ENCODE measurements at regions not wholly inside any gene's neighbourhood (a gene's known extent, or its start where the extent isn't known, plus 50 kb on each side); places are given as distances from the start of the nearest gene placed in this dataset.

GRCh38 chr2:5953525-5953924 lies 261.3 kb downstream of the SOX11 start:
- H3K36me3 ChIP-seq (ENCODE audit: control insufficient read depth, insufficient read depth, low read length), result no peaks in the 10 kb centered on the region
- TF ChIP-seq, protein P1, sequence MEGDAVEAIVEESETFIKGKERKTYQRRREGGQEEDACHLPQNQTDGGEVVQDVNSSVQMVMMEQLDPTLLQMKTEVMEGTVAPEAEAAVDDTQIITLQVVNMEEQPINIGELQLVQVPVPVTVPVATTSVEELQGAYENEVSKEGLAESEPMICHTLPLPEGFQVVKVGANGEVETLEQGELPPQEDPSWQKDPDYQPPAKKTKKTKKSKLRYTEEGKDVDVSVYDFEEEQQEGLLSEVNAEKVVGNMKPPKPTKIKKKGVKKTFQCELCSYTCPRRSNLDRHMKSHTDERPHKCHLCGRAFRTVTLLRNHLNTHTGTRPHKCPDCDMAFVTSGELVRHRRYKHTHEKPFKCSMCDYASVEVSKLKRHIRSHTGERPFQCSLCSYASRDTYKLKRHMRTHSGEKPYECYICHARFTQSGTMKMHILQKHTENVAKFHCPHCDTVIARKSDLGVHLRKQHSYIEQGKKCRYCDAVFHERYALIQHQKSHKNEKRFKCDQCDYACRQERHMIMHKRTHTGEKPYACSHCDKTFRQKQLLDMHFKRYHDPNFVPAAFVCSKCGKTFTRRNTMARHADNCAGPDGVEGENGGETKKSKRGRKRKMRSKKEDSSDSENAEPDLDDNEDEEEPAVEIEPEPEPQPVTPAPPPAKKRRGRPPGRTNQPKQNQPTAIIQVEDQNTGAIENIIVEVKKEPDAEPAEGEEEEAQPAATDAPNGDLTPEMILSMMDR (IDR thresholded peaks at IDR 0.05; ENCODE audit: insufficient read depth, low read depth, low read length), result no peak
- no peaks in the 10 kb centered on the region for H3K27me3 ChIP-seq (ENCODE audit: control insufficient read depth, insufficient read depth, low read length)
- CTCF ChIA-PET, result no interaction called here
- POLR2A ChIA-PET, result no interaction called here
- H3K4me3 ChIP-seq (ENCODE audit: low read depth, low read length), result no peak overlapping the region
- DNase-seq (ENCODE audit: low read depth), result no peak

GRCh38 chr2:5954509-5954908 lies 262.3 kb downstream of the SOX11 start:
- ChIA-PET POLR2A (no interaction called here), CTCF (no interaction called here)
- Histone ChIP-seq H3K36me3 (ENCODE audit: control insufficient read depth, insufficient read depth, low read length) (no peaks in the 10 kb centered on the region), H3K4me3 (ENCODE audit: low read depth, low read length) (no peak overlapping the region), H3K27me3 (ENCODE audit: control insufficient read depth, insufficient read depth, low read length) (no peaks in the 10 kb centered on the region)
- no peak for DNase-seq (ENCODE audit: low read depth)
- TF ChIP-seq, protein P1 (IDR thresholded peaks at IDR 0.05; ENCODE audit: insufficient read depth, low read depth, low read length), result no peak

- ChIA-PET CTCF (no interaction called here), POLR2A (no interaction called here)
- DNase-seq (ENCODE audit: low read depth), result no peak
Observed at GRCh38 chr2:5955921-5956320, 263.7 kb downstream of the SOX11 start.

GRCh38 chr2:5959836-5960820 lies 267.9 kb downstream of the SOX11 start:
- Histone ChIP-seq H3K27me3 (ENCODE audit: control insufficient read depth, insufficient read depth, low read length) (no peaks in the 10 kb centered on the region), H3K4me3 (ENCODE audit: low read depth, low read length) (no peak overlapping the region), H3K36me3 (ENCODE audit: control insufficient read depth, insufficient read depth, low read length) (no peaks in the 10 kb centered on the region)
- ChIA-PET CTCF (no interaction called here), POLR2A (no interaction called here)
- TF ChIP-seq, protein P1 (IDR thresholded peaks at IDR 0.05; ENCODE audit: insufficient read depth, low read depth, low read length), result no peak
- no peak for DNase-seq (ENCODE audit: low read depth)

More at GRCh38 chr2:5955921-5956320, 263.7 kb downstream of the SOX11 start:
- no peaks in the 10 kb centered on the region for H3K27me3 ChIP-seq (ENCODE audit: control insufficient read depth, insufficient read depth, low read length)
- H3K4me3 ChIP-seq (ENCODE audit: low read depth, low read length), result no peak overlapping the region
- H3K36me3 ChIP-seq (ENCODE audit: control insufficient read depth, insufficient read depth, low read length), result no peaks in the 10 kb centered on the region
- TF ChIP-seq, protein P1 (IDR thresholded peaks at IDR 0.05; ENCODE audit: insufficient read depth, low read depth, low read length), result no peak

- TF ChIP-seq, protein P1 (IDR thresholded peaks at IDR 0.05; ENCODE audit: insufficient read depth, low read depth, low read length), result no peak
- Histone ChIP-seq H3K27me3 (ENCODE audit: control insufficient read depth, insufficient read depth, low read length) (no peaks in the 10 kb centered on the region), H3K36me3 (ENCODE audit: control insufficient read depth, insufficient read depth, low read length) (no peaks in the 10 kb centered on the region), H3K4me3 (ENCODE audit: low read depth, low read length) (no peak overlapping the region)
- ChIA-PET CTCF (no interaction called here), POLR2A (no interaction called here)
- DNase-seq (ENCODE audit: low read depth), result no peak
Observed at GRCh38 chr2:5967506-5967905, 275.3 kb downstream of the SOX11 start.
